ENCODE measurements at regions not wholly inside any gene's neighbourhood (a gene's known extent, or its start where the extent isn't known, plus 50 kb on each side); places are given as distances from the start of the nearest gene placed in this dataset.

GRCh38 chr2:165033402-165033801 lies 78.1 kb upstream of the SLC38A11 start:
- Mint-ChIP-seq H3K27ac (no peak overlapping the region), H3K9me3 (no peaks in the 10 kb centered on the region), H3K27me3 (ENCODE audit: insufficient read depth) (no peaks in the 10 kb centered on the region), H3K36me3 (ENCODE audit: low read depth) (no peaks in the 10 kb centered on the region), H3K4me1 (ENCODE audit: low read depth) (no peaks in the 10 kb centered on the region), H3K4me3 (no peak overlapping the region)
- DNase-seq (ENCODE audit: low spot score): no peak
- intact Hi-C loops (cut with micrococcal nuclease): no loop called here

GRCh38 chr2:165032559-165032958 lies 77.2 kb upstream of the SLC38A11 start:
- peaks cover 2% of the 10 kb centered on the region for H3K27me3 Mint-ChIP-seq (ENCODE audit: insufficient read depth)
- H3K27ac Mint-ChIP-seq: no peak overlapping the region
- H3K9me3 Mint-ChIP-seq: no peaks in the 10 kb centered on the region
- H3K4me1 Mint-ChIP-seq (ENCODE audit: low read depth): no peaks in the 10 kb centered on the region
- H3K4me3 Mint-ChIP-seq: no peak overlapping the region
- DNase-seq (ENCODE audit: low spot score): no peak
- intact Hi-C loops (cut with micrococcal nuclease): no loop called here
- no peaks in the 10 kb centered on the region for H3K36me3 Mint-ChIP-seq (ENCODE audit: low read depth)

GRCh38 chr2:165024199-165024598 lies 68.9 kb upstream of the SLC38A11 start:
- intact Hi-C loops (cut with micrococcal nuclease): no loop called here
- DNase-seq (ENCODE audit: low spot score): no peak
- H3K27ac Mint-ChIP-seq: no peak overlapping the region
- no peaks in the 10 kb centered on the region for H3K4me1 Mint-ChIP-seq (ENCODE audit: low read depth)
- H3K27me3 Mint-ChIP-seq (ENCODE audit: insufficient read depth): peaks cover 3% of the 10 kb centered on the region
- no peaks in the 10 kb centered on the region for H3K36me3 Mint-ChIP-seq (ENCODE audit: low read depth)
- no peak overlapping the region for H3K4me3 Mint-ChIP-seq
- no peaks in the 10 kb centered on the region for H3K9me3 Mint-ChIP-seq

DNA sequence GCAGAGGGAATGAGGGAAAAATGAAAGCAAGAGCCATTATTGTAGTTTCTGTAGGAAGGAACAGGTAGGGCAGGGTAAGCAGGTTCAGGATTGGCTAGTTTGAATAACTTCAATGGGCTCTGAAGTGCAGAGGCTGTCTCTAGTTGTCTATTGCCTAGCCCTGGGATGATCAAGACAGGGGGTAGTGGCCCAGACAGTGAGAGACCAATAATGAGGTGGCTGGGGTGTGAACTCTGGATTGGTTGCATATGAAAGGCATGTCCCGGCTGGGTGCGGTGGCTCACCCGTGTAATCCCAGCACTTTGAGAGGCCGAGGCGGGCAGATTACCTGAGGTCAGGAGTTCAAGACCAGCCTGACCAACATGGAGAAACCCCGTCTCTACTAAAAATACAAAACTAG lies 67.5 kb upstream of the SLC38A11 start:
- Mint-ChIP-seq H3K4me3 (no peak overlapping the region), H3K4me1 (ENCODE audit: low read depth) (no peaks in the 10 kb centered on the region), H3K27ac (no peak overlapping the region), H3K36me3 (ENCODE audit: low read depth) (no peaks in the 10 kb centered on the region), H3K27me3 (ENCODE audit: insufficient read depth) (peaks cover 2% of the 10 kb centered on the region), H3K9me3 (no peaks in the 10 kb centered on the region)
- no peak for DNase-seq (ENCODE audit: low spot score)
- intact Hi-C loops (cut with micrococcal nuclease): no loop called here

GRCh38 chr2:165017966-165018596 lies 62.8 kb upstream of the SLC38A11 start:
- H3K27ac Mint-ChIP-seq: no peak overlapping the region
- intact Hi-C loops (cut with micrococcal nuclease): loop anchor here (2.0 to 10.0 kb wide), 2 partner anchors 275 to 377 kb away; no protein-coding TSS in a partner anchor
- H3K9me3 Mint-ChIP-seq: no peaks in the 10 kb centered on the region
- peaks cover 6% of the 10 kb centered on the region for H3K27me3 Mint-ChIP-seq (ENCODE audit: insufficient read depth)
- H3K36me3 Mint-ChIP-seq (ENCODE audit: low read depth): no peaks in the 10 kb centered on the region
- H3K4me1 Mint-ChIP-seq (ENCODE audit: low read depth): no peaks in the 10 kb centered on the region
- no peak for DNase-seq (ENCODE audit: low spot score)
- H3K4me3 Mint-ChIP-seq: no peak overlapping the region

DNA sequence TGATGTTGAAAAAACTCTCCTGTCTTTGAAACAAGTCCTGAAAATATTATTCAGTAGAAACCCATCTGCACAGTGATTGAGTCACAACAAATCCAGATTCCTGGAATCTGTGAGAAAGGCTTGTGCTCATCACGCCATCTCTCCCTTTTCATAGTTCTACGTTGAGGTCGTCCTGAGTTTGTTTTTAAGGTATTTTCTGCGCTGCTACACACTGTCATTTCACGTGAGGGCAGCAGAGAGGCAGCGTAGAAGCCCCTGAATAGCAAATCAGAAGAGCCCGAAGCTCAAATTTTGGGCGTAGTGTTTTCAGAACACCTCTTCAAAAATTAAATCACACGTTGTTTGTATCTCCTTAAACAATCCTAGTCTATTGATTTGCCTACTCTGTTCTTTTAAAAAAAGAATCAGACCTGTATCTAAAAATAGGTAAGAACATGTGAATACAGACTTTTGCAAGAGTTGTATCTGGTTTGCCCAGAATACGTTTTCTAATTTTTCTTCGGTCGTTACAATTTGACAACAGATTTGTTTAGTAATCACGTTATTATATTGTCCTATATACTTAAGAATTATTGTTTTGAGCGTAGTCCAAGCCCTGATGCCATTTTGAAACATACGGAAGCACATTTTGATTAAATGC lies 61.6 kb upstream of the SLC38A11 start:
- intact Hi-C loops (cut with micrococcal nuclease): loop anchor here (2.0 to 10.0 kb wide), 2 partner anchors 276 to 378 kb away; no protein-coding TSS in a partner anchor
- H3K9me3 Mint-ChIP-seq: no peaks in the 10 kb centered on the region
- H3K36me3 Mint-ChIP-seq (ENCODE audit: low read depth): no peaks in the 10 kb centered on the region
- no peak overlapping the region for H3K27ac Mint-ChIP-seq
- no peak overlapping the region for H3K4me3 Mint-ChIP-seq
- H3K27me3 Mint-ChIP-seq (ENCODE audit: insufficient read depth): peaks cover 4% of the 10 kb centered on the region
- H3K4me1 Mint-ChIP-seq (ENCODE audit: low read depth): no peaks in the 10 kb centered on the region
- no peak for DNase-seq (ENCODE audit: low spot score)

DNA sequence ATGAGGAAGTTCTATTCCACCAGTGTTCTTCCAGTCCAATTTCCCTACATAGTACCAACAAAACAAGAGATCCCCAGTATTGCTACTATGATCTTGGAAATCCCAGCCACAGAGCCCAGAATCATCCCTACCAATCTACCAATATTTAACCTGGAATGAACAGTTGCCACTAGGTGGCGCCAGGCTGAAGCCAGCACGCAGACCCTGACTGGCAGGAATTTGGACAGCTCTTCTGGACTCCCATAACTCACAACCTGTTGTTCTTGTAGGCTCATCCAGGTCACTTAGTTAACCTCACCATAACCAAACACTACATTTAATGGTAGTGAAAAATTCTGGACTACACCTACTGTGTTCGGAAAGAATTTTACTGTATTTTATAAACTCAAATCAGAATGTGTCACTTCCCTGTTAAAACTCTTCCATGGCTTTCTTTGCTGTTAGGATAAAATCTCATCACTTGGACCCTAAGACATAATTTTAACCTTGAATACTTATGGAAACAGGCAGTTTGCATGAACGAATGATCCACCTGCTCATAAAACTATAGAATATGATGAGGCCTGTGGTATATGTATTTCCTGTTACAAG lies 59.8 kb upstream of the SLC38A11 start:
- Mint-ChIP-seq H3K4me3 (no peak overlapping the region), H3K36me3 (ENCODE audit: low read depth) (no peaks in the 10 kb centered on the region), H3K27ac (no peak overlapping the region), H3K9me3 (no peaks in the 10 kb centered on the region), H3K27me3 (ENCODE audit: insufficient read depth) (peaks cover 4% of the 10 kb centered on the region), H3K4me1 (ENCODE audit: low read depth) (no peaks in the 10 kb centered on the region)
- intact Hi-C loops (cut with micrococcal nuclease): loop anchor here (1.0 to 10.0 kb wide), 3 partner anchors 189 to 380 kb away; partner anchors contain the start of gene SCN3A
- peak; percentile 10 for DNase-seq (ENCODE audit: low spot score)

DNA sequence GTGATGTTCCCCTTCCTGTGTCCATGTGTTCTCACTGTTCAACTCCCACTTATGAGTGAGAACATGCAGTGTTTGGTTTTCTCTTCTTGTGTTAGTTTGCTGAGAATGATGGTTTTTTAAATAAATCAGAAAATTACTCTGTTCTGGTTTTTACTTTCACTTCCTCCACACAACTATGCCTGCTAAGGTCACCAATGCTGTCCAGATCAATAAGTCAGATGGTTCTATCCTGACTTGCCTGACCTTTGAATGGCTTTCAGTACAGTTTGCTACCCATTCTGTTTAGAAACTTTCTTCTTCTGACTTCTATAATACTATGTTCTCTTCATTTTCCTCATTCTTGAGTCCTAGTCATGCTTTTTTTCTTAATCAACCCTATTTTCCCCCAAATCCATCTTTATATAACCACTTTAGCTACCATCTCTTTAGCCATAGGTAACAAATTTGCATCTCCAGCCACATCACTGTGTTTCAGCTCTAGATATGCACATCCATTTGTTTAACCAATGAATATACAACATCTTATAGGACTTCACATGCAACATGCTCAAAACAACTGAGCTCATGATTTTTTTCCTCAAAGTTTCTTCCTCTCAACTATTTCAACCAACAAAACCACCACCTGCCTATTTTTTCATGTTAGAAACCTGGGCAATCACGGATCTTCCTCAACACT lies 58.8 kb upstream of the SLC38A11 start:
- no peaks in the 10 kb centered on the region for H3K4me1 Mint-ChIP-seq (ENCODE audit: low read depth)
- H3K27me3 Mint-ChIP-seq (ENCODE audit: insufficient read depth): peaks cover 4% of the 10 kb centered on the region
- no peaks in the 10 kb centered on the region for H3K9me3 Mint-ChIP-seq
- intact Hi-C loops (cut with micrococcal nuclease): loop anchor here (10.0 kb wide), 1 partner anchor 381 kb away; no protein-coding TSS in a partner anchor
- H3K4me3 Mint-ChIP-seq: no peak overlapping the region
- no peak for DNase-seq (ENCODE audit: low spot score)
- H3K27ac Mint-ChIP-seq: no peak overlapping the region
- H3K36me3 Mint-ChIP-seq (ENCODE audit: low read depth): no peaks in the 10 kb centered on the region

GRCh38 chr2:165011199-165011598 lies 55.9 kb upstream of the SLC38A11 start:
- Mint-ChIP-seq H3K4me1 (ENCODE audit: low read depth) (no peaks in the 10 kb centered on the region), H3K27ac (no peak overlapping the region), H3K9me3 (no peaks in the 10 kb centered on the region), H3K4me3 (no peak overlapping the region), H3K36me3 (ENCODE audit: low read depth) (no peaks in the 10 kb centered on the region), H3K27me3 (ENCODE audit: insufficient read depth) (peaks cover 9% of the 10 kb centered on the region)
- no peak for DNase-seq (ENCODE audit: low spot score)
- intact Hi-C loops (cut with micrococcal nuclease): loop anchor here (10.0 kb wide), 1 partner anchor 384 kb away; no protein-coding TSS in a partner anchor

GRCh38 chr2:165010556-165010955 lies 55.2 kb upstream of the SLC38A11 start:
- H3K27me3 Mint-ChIP-seq (ENCODE audit: insufficient read depth): peaks cover 9% of the 10 kb centered on the region
- no peak overlapping the region for H3K27ac Mint-ChIP-seq
- no peaks in the 10 kb centered on the region for H3K4me1 Mint-ChIP-seq (ENCODE audit: low read depth)
- DNase-seq (ENCODE audit: low spot score): no peak
- H3K36me3 Mint-ChIP-seq (ENCODE audit: low read depth): no peaks in the 10 kb centered on the region
- no peak overlapping the region for H3K4me3 Mint-ChIP-seq
- intact Hi-C loops (cut with micrococcal nuclease): loop anchor here (10.0 kb wide), 1 partner anchor 384 kb away; no protein-coding TSS in a partner anchor
- no peaks in the 10 kb centered on the region for H3K9me3 Mint-ChIP-seq

DNA sequence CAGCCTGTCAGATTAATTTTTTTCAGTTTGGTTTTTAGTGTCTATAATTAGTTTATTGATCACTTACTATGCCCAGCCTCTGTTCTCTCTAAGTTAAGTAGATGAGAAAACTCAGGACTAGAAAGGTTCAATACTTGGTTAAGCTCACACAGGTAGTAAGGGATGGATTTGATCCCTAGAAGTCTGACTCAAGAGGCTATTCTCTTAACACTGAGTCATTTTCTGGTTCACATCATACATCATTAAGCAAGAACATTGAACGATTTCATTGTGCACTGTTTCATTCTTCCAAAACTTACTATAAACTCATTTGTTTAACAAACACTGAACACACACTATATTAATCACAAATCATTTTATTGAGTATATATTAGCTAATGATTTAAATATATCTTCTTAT lies 54.1 kb upstream of the SLC38A11 start:
- DNase-seq (ENCODE audit: low spot score): no peak

DNA sequence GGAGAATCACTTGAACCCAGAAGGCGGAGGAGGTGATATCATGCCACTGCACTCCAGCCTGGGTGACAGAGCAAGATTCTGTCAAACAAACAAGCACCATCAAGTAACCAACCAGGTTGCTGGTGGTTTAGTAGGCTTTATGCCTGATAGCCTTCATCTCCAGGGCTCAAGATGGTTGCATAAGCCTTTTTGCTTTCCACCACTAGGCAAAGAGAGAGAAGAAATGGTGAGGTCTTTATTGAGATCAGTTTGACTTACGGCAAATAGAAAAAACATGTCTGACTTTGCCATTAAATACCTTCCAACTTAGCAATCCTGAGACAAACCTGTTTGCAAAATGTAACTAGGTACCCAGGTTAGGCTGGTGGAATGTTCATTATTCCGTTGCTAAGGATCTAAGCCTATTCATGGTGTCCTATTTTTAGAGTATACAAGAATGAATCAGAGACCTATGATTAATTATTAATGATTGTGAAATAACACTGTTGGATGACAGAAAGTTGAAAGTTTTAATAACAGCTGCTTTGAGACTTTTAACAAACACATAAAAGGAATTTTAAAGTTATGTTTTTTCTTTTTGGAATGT lies 53.5 kb upstream of the SLC38A11 start:
- Mint-ChIP-seq H3K4me1 (ENCODE audit: low read depth) (no peaks in the 10 kb centered on the region), H3K36me3 (ENCODE audit: low read depth) (no peaks in the 10 kb centered on the region), H3K27ac (no peak overlapping the region), H3K4me3 (no peak overlapping the region), H3K27me3 (ENCODE audit: insufficient read depth) (peaks cover 5% of the 10 kb centered on the region), H3K9me3 (no peaks in the 10 kb centered on the region)
- intact Hi-C loops (cut with micrococcal nuclease): no loop called here
- no peak for DNase-seq (ENCODE audit: low spot score)

More for the DNA sequence above, 54.1 kb upstream of the SLC38A11 start:
- no peaks in the 10 kb centered on the region for H3K36me3 Mint-ChIP-seq (ENCODE audit: low read depth)
- H3K4me1 Mint-ChIP-seq (ENCODE audit: low read depth): no peaks in the 10 kb centered on the region
- H3K27me3 Mint-ChIP-seq (ENCODE audit: insufficient read depth): peaks cover 7% of the 10 kb centered on the region
- no peak overlapping the region for H3K4me3 Mint-ChIP-seq
- no peak overlapping the region for H3K27ac Mint-ChIP-seq
- no peaks in the 10 kb centered on the region for H3K9me3 Mint-ChIP-seq
- intact Hi-C loops (cut with micrococcal nuclease): no loop called here

Measured in activated T-helper 1 cell treated with anti-CD3 and anti-CD28 coated beads, Interleukin-12 subunit alpha, Interleukin-12 subunit beta, Interleukin-2, Interleukin-4 antibody, amounts not matched to agents 30 ng/mL and 10 ng/mL and 1 ng/mL, durations not matched to agents 14 hours and 24 hours and 36 hours (primary cell).